T-cell (primary cell): ENCODE measurements at regions not wholly inside any gene's neighbourhood (a gene's known extent, or its start where the extent isn't known, plus 50 kb on each side); places are given as distances from the start of the nearest gene placed in this dataset.

Source experiments
- ATAC-seq, 4 experiments: fragments of 200-7000 bp in 3 of 4; fragments of 150-1000 bp in 1 of 4; cut with Tn5 transposase; replicated peaks in 1 of 4; 1 replicate in 3 of 4; 2 replicates in 1 of 4; pipeline ENCODE4 v1.10.0; 2021; ENCODE audit warnings: moderate library complexity in 3 of 4, mild to moderate bottlenecking in 2 of 4, moderate number of reproducible peaks in 1 of 4
- CTCF ChIA-PET, 2 donors: fragments of 300-600 bp; sonication (Branson Sonifier 250); formaldehyde crosslinking; loops; one replicate each; lab custom pipeline; 2022; ENCODE audit warnings: antibody characterized with exemption in 2 of 2; lab: Charles Lee
- POLR2A ChIA-PET, 2 donors: fragments of 300-600 bp; sonication (Branson Sonifier 250); formaldehyde crosslinking; loops; one replicate each; lab custom pipeline; 2022; ENCODE audit warnings: antibody characterized with exemption in 2 of 2; lab: Charles Lee
- DNase-seq, 35 experiments: peaks; one replicate each; pipeline versions ENCODE4 v3.0.0 to v3.0.0-alpha.2; 2013 to 2023
- H3K27ac ChIP-seq: one replicate; pipeline ENCODE4 v1.5.1; 2013; ENCODE audit warnings: low read length
- H3K27me3 ChIP-seq, 2 experiments: replicated peaks in 1 of 2; 1 replicate in 1 of 2; 2 replicates in 1 of 2; pipeline versions ENCODE4 v1.6.1 to v1.7.0; 2013; ENCODE audit warnings: low read length in 1 of 2, mixed read lengths in 1 of 2; ENCODE audit not compliant: control insufficient read depth in 2 of 2, insufficient read depth in 2 of 2; ENCODE audit errors: extremely low read depth in 1 of 2
- H3K36me3 ChIP-seq, 2 donors: 1 replicate in 1 of 2; 2 replicates in 1 of 2; pipeline versions ENCODE4 v1.6.1 to v1.7.0; 2013; ENCODE audit warnings: low read length in 1 of 2; ENCODE audit not compliant: control insufficient read depth in 2 of 2, insufficient read depth in 1 of 2; ENCODE audit errors: extremely low read depth in 1 of 2
- H3K4me1 ChIP-seq, 2 experiments: 1 replicate in 1 of 2; 2 replicates in 1 of 2; pipeline versions ENCODE4 v1.6.1 to v1.7.0; 2013; ENCODE audit warnings: low read length in 2 of 2, mixed read lengths in 1 of 2; ENCODE audit not compliant: insufficient read depth in 2 of 2, control insufficient read depth in 1 of 2; ENCODE audit errors: extremely low read depth in 1 of 2
- H3K4me3 ChIP-seq, 2 donors: 1 replicate in 1 of 2; 2 replicates in 1 of 2; pipeline versions ENCODE4 v1.5.1 to v1.7.0; 2013; ENCODE audit warnings: mild to moderate bottlenecking in 2 of 2, low read length in 1 of 2, moderate library complexity in 1 of 2; ENCODE audit not compliant: control insufficient read depth in 1 of 2; ENCODE audit errors: extremely low read depth in 1 of 2
- H3K9me3 ChIP-seq: 2 replicates; pipeline ENCODE4 v1.7.0; 2013
- H3K27ac Mint-ChIP-seq, 2 donors: one replicate each; pipeline ENCODE4 v1.8.0; 2020 to 2021; ENCODE audit warnings: mild to moderate bottlenecking in 2 of 2, mixed read lengths in 2 of 2
- H3K27me3 Mint-ChIP-seq, 2 donors: one replicate each; pipeline ENCODE4 v1.8.0; 2021 to 2022; ENCODE audit warnings: mixed read lengths in 2 of 2
- H3K36me3 Mint-ChIP-seq: one replicate; pipeline ENCODE4 v1.8.0; 2021; ENCODE audit warnings: mixed read lengths
- H3K4me1 Mint-ChIP-seq, 3 donors: one replicate each; pipeline ENCODE4 v1.8.0; 2020 to 2022; ENCODE audit warnings: mixed read lengths in 3 of 3, mild to moderate bottlenecking in 1 of 3
- H3K4me3 Mint-ChIP-seq, 3 donors: one replicate each; pipeline ENCODE4 v1.8.0; 2020 to 2022; ENCODE audit warnings: mild to moderate bottlenecking in 3 of 3, mixed read lengths in 3 of 3, moderate library complexity in 3 of 3
- H3K9me3 Mint-ChIP-seq, 3 donors: one replicate each; pipeline ENCODE4 v1.8.0; 2020 to 2022; ENCODE audit warnings: mixed read lengths in 3 of 3
- WGBS: methylation state at CpG from one replicate; pipeline ENCODE4 v1.1.5; 2013; ENCODE audit warnings: missing lambda C conversion rate; ENCODE audit not compliant: insufficient coverage; 5-methylcytosine and 5-hydroxymethylcytosine counted together

- Histone ChIP-seq H3K36me3 (no peaks in the 10 kb centered on the region), H3K27ac (no peak overlapping the region), H3K27me3 (no peaks in the 10 kb centered on the region), H3K4me3 (no peak overlapping the region), H3K4me1 (no peaks in the 10 kb centered on the region), H3K9me3 (no peaks in the 10 kb centered on the region)
- no peaks in the 10 kb centered on the region for H3K36me3 Mint-ChIP-seq
- peaks cover 0 to 4% (median 0%) of the 10 kb centered on the region in 3 donors for H3K9me3 Mint-ChIP-seq
- no peaks in the 10 kb centered on the region for H3K4me1 Mint-ChIP-seq
- no peak overlapping the region for H3K4me3 Mint-ChIP-seq
- POLR2A ChIA-PET: no interaction called here
- no peak for DNase-seq
- CTCF ChIA-PET: no interaction called here
- H3K27ac Mint-ChIP-seq: no peak overlapping the region
- 80% methylated on average over 5 of the region's 11 CpGs for WGBS
- ATAC-seq: no peak
- peaks cover 2 to 3% of the 10 kb centered on the region in 2 donors for H3K27me3 Mint-ChIP-seq
These were observed 314.7 kb upstream of the SPRED2 start for GRCh38 chr2:65746931-65747675.

DNA sequence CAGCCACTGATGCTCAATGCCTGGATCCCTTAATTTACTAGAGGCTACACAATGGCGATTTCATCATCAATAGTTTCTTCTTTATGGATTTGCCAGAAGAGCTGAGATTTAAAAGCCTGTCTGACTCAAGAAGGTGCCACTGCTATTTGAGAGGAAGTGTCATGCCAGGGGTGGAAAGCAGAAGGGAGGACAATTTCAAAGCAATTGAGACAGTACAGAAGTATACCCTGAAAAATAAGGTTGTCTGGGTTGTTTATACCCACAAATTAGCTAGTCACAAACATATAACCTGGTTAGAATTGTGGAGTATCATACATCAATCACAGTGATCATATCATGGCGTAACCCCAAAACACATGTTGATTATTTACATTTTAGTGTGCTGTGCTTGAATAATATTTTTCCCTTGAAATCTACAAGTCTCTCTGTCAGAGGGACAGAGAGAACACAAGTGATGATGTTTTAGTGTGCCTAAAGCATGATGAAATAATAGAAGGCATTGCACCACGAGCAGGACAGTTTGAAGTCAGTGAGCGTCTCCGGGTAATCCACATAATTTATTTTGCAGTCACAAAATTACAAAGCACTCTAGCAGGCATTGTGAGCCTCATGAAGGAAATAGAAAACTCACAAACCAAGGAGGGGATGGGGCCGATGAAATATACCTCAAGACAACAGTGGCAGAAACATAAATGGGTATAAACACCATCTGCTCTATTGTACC, 312.2 kb upstream of the SPRED2 start:
- ATAC-seq: no peak
- no peaks in the 10 kb centered on the region for H3K36me3 ChIP-seq
- 67% methylated on average over 1 of the region's 6 CpGs for WGBS
- H3K9me3 ChIP-seq: no peaks in the 10 kb centered on the region
- H3K4me1 Mint-ChIP-seq: no peaks in the 10 kb centered on the region
- H3K27ac ChIP-seq: no peak overlapping the region
- peaks cover 0 to 7% (median 0%) of the 10 kb centered on the region in 3 donors for H3K9me3 Mint-ChIP-seq
- H3K4me1 ChIP-seq: no peaks in the 10 kb centered on the region
- H3K27me3 ChIP-seq: no peaks in the 10 kb centered on the region
- no peak for DNase-seq
- H3K36me3 Mint-ChIP-seq: no peaks in the 10 kb centered on the region
- POLR2A ChIA-PET: no interaction called here
- no peak overlapping the region for H3K4me3 ChIP-seq
- CTCF ChIA-PET: no interaction called here
- no peak overlapping the region for H3K27ac Mint-ChIP-seq
- no peak overlapping the region for H3K4me3 Mint-ChIP-seq
- H3K27me3 Mint-ChIP-seq: peaks cover 3 to 5% of the 10 kb centered on the region in 2 donors

GRCh38 chr2:65742977-65743376, 310.6 kb upstream of the SPRED2 start:
- Mint-ChIP-seq H3K9me3 (peaks cover 0 to 7% (median 0%) of the 10 kb centered on the region in 3 donors), H3K4me1 (no peaks in the 10 kb centered on the region), H3K4me3 (no peak overlapping the region), H3K27ac (no peak overlapping the region), H3K36me3 (no peaks in the 10 kb centered on the region), H3K27me3 (peaks cover 3 to 5% of the 10 kb centered on the region in 2 donors)
- CTCF ChIA-PET: no interaction called here
- H3K4me3 ChIP-seq: no peak overlapping the region
- no CpG with 5 or more reads among the region's 1 CpG for WGBS
- DNase-seq: no peak
- H3K27me3 ChIP-seq: no peaks in the 10 kb centered on the region
- no peaks in the 10 kb centered on the region for H3K9me3 ChIP-seq
- POLR2A ChIA-PET: no interaction called here
- no peak overlapping the region for H3K27ac ChIP-seq
- ATAC-seq: no peak
- H3K36me3 ChIP-seq: no peaks in the 10 kb centered on the region
- H3K4me1 ChIP-seq: no peaks in the 10 kb centered on the region

DNA sequence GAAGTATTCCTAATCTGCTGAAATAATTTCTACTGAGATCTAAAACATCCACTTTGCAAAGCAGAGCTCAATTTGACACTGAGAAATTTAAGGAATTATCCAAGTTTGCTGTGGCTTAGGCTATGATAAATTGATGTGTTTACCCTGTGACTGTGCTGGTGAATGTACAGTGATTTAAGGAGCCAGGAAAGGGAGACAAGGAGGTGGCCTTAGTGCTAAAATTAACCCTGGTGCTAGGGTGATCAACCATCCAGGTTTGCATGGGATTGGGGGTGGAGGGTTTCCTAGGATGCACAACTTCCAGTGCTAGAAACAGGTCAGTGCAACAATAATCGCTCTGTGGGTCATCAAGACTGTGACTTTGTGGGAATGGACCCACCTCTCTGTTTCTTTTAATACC, 307.5 kb upstream of the SPRED2 start:
- ChIA-PET CTCF (no interaction called here), POLR2A (no interaction called here)

GRCh38 chr2:65737452-65738011, 305.1 kb upstream of the SPRED2 start:
- no peak overlapping the region for H3K27ac Mint-ChIP-seq
- no peaks in the 10 kb centered on the region for H3K4me1 Mint-ChIP-seq
- no peaks in the 10 kb centered on the region for H3K4me1 ChIP-seq
- ChIA-PET POLR2A (no interaction called here), CTCF (no interaction called here)
- 100% methylated on average over 2 of the region's 4 CpGs for WGBS
- H3K27me3 Mint-ChIP-seq: peaks cover 15 to 23% of the 10 kb centered on the region in 2 donors
- no peak overlapping the region for H3K27ac ChIP-seq
- no peaks in the 10 kb centered on the region for H3K9me3 ChIP-seq
- no peak for ATAC-seq
- no peak for DNase-seq
- no peaks in the 10 kb centered on the region for H3K36me3 ChIP-seq
- no peaks in the 10 kb centered on the region for H3K36me3 Mint-ChIP-seq
- peaks cover 0 to 7% (median 0%) of the 10 kb centered on the region in 3 donors for H3K9me3 Mint-ChIP-seq
- H3K27me3 ChIP-seq: no peaks in the 10 kb centered on the region
- no peak overlapping the region for H3K4me3 ChIP-seq
- no peak overlapping the region for H3K4me3 Mint-ChIP-seq

More for the DNA sequence above, 307.5 kb upstream of the SPRED2 start:
- Mint-ChIP-seq H3K27me3 (peaks cover 15 to 23% of the 10 kb centered on the region in 2 donors), H3K27ac (no peak overlapping the region), H3K4me1 (no peaks in the 10 kb centered on the region), H3K4me3 (no peak overlapping the region), H3K36me3 (no peaks in the 10 kb centered on the region), H3K9me3 (peaks cover 0 to 7% (median 0%) of the 10 kb centered on the region in 3 donors)
- H3K9me3 ChIP-seq: no peaks in the 10 kb centered on the region
- no peaks in the 10 kb centered on the region for H3K27me3 ChIP-seq
- ATAC-seq (no peak), DNase-seq (no peak)
- no peaks in the 10 kb centered on the region for H3K36me3 ChIP-seq
- no CpG with 5 or more reads among the region's 1 CpG for WGBS
- H3K4me3 ChIP-seq: no peak overlapping the region
- H3K4me1 ChIP-seq: no peaks in the 10 kb centered on the region
- H3K27ac ChIP-seq: no peak overlapping the region

DNA sequence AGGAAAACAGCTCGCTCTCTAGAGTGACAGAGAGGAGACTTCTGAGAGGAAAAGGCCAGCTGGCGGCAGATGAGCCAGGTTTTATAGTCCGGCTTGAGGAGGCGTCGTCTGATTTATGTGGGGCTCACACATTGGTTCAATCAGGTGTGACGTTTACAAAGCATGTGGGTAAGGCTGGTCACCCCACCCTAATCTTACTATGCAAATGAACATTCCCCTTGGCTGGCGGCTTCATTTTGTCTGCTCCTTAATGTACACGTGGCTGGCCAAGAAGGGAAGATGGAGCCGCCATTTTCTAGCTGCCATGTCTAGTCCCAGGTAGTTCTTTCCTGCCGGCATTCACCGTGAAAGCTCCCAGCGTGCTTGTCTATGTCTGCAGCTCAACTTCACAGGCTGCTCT, 299.1 kb upstream of the SPRED2 start:
- Histone ChIP-seq H3K4me1 (no peaks in the 10 kb centered on the region), H3K9me3 (no peaks in the 10 kb centered on the region), H3K27ac (no peak overlapping the region), H3K27me3 (no peaks in the 10 kb centered on the region), H3K36me3 (no peaks in the 10 kb centered on the region), H3K4me3 (no peak overlapping the region)
- CTCF ChIA-PET: no interaction called here
- Mint-ChIP-seq H3K4me1 (no peaks in the 10 kb centered on the region), H3K36me3 (no peaks in the 10 kb centered on the region), H3K27ac (no peak overlapping the region), H3K4me3 (no peak overlapping the region), H3K27me3 (peaks cover 6 to 10% of the 10 kb centered on the region in 2 donors), H3K9me3 (no peaks in the 10 kb centered on the region)
- 94% methylated on average over 5 of the region's 12 CpGs for WGBS
- DNase-seq (no peak), ATAC-seq (no peak)
- POLR2A ChIA-PET: no interaction called here
